ACC112 (cell line): ENCODE measurements at regions not wholly inside any gene's neighbourhood (a gene's known extent, or its start where the extent isn't known, plus 50 kb on each side); places are given as distances from the start of the nearest gene placed in this dataset.

Experiments used
- H2AFZ ChIP-seq: fragments of 200-600 bp; sonication (generic); one replicate; pipeline ENCODE4 v1.6.0; 2017; ENCODE audit warnings: antibody characterized with exemption, low read length; ENCODE audit not compliant: unreplicated experiment
- H3K27ac ChIP-seq: fragments of 200-600 bp; sonication (generic); 2 replicates; pipeline ENCODE4 v1.5.1; 2014; ENCODE audit warnings: low read depth, mild to moderate bottlenecking, antibody characterized with exemption, low read length, moderate library complexity
- H3K27me3 ChIP-seq: fragments of 200-600 bp; sonication (generic); 2 replicates; pipeline ENCODE4 v1.6.1; 2014; ENCODE audit warnings: mild to moderate bottlenecking, antibody characterized with exemption, low read length, moderate library complexity, mixed read lengths; ENCODE audit not compliant: insufficient read depth
- H3K36me3 ChIP-seq: fragments of 200-600 bp; sonication (generic); 2 replicates; pipeline ENCODE4 v1.6.1; 2016; ENCODE audit warnings: mild to moderate bottlenecking, antibody characterized with exemption, low read length, moderate library complexity, mixed read lengths; ENCODE audit not compliant: insufficient read depth
- H3K4me1 ChIP-seq: fragments of 200-600 bp; sonication (generic); one replicate; pipeline ENCODE4 v1.6.1; 2016; ENCODE audit warnings: low read length, mixed read lengths; ENCODE audit not compliant: insufficient read depth, unreplicated experiment, control insufficient read depth
- H3K4me3 ChIP-seq: fragments of 200-600 bp; sonication (generic); 2 replicates; pipeline ENCODE4 v1.5.1; 2014; ENCODE audit warnings: mild to moderate bottlenecking, low read depth, low read length
- H3K79me2 ChIP-seq: fragments of 200-600 bp; sonication (generic); one replicate; pipeline ENCODE4 v1.6.0; 2016; ENCODE audit warnings: low read length; ENCODE audit not compliant: control insufficient read depth, unreplicated experiment, insufficient read depth

GRCh38 chr3:118207271-118207670 is 827.4 kb downstream of the IGSF11 start:
- Histone ChIP-seq H3K79me2 (no peaks in the 10 kb centered on the region), H3K27ac (no peak overlapping the region), H3K4me3 (no peak overlapping the region), H3K4me1 (no peaks in the 10 kb centered on the region), H3K36me3 (no peaks in the 10 kb centered on the region), H2AFZ (no peak overlapping the region), H3K27me3 (no peaks in the 10 kb centered on the region)

- Histone ChIP-seq H3K27me3 (no peaks in the 10 kb centered on the region), H3K27ac (no peak overlapping the region), H3K4me1 (no peaks in the 10 kb centered on the region), H2AFZ (no peak overlapping the region), H3K4me3 (no peak overlapping the region), H3K79me2 (no peaks in the 10 kb centered on the region), H3K36me3 (no peaks in the 10 kb centered on the region)
Measured at GRCh38 chr3:118208642-118209041, 826.0 kb downstream of the IGSF11 start.

GRCh38 chr3:118213892-118214291 is 820.8 kb downstream of the IGSF11 start:
- H3K79me2 ChIP-seq, result no peaks in the 10 kb centered on the region
- H3K4me3 ChIP-seq, result no peak overlapping the region

GRCh38 chr3:118226206-118226605 is 808.4 kb downstream of the IGSF11 start:
- no peaks in the 10 kb centered on the region for H3K36me3 ChIP-seq
- no peak overlapping the region for H2AFZ ChIP-seq
- H3K27ac ChIP-seq, result no peak overlapping the region
- no peak overlapping the region for H3K4me3 ChIP-seq
- no peaks in the 10 kb centered on the region for H3K79me2 ChIP-seq
- H3K4me1 ChIP-seq, result no peaks in the 10 kb centered on the region
- H3K27me3 ChIP-seq, result no peaks in the 10 kb centered on the region

More at GRCh38 chr3:118213892-118214291, 820.8 kb downstream of the IGSF11 start:
- Histone ChIP-seq H3K27me3 (no peaks in the 10 kb centered on the region), H3K36me3 (no peaks in the 10 kb centered on the region), H2AFZ (no peak overlapping the region), H3K4me1 (no peaks in the 10 kb centered on the region), H3K27ac (no peak overlapping the region)

- Histone ChIP-seq H3K27me3 (no peaks in the 10 kb centered on the region), H3K4me1 (no peaks in the 10 kb centered on the region), H3K4me3 (no peak overlapping the region), H3K27ac (no peak overlapping the region), H3K36me3 (no peaks in the 10 kb centered on the region), H2AFZ (no peak overlapping the region), H3K79me2 (no peaks in the 10 kb centered on the region)
Measured at GRCh38 chr3:118227191-118227590, 807.5 kb downstream of the IGSF11 start.

- no peak overlapping the region for H3K4me3 ChIP-seq
- H3K79me2 ChIP-seq, result no peaks in the 10 kb centered on the region
- H3K4me1 ChIP-seq, result no peaks in the 10 kb centered on the region
- no peak overlapping the region for H2AFZ ChIP-seq
- H3K36me3 ChIP-seq, result no peaks in the 10 kb centered on the region
- H3K27me3 ChIP-seq, result no peaks in the 10 kb centered on the region
- no peak overlapping the region for H3K27ac ChIP-seq
Measured at GRCh38 chr3:118228151-118228550, 806.5 kb downstream of the IGSF11 start.

GRCh38 chr3:118229196-118229595 is 805.5 kb downstream of the IGSF11 start:
- Histone ChIP-seq H3K27ac (no peak overlapping the region), H3K4me3 (no peak overlapping the region), H3K79me2 (no peaks in the 10 kb centered on the region), H2AFZ (no peak overlapping the region), H3K27me3 (no peaks in the 10 kb centered on the region), H3K4me1 (no peaks in the 10 kb centered on the region), H3K36me3 (no peaks in the 10 kb centered on the region)

GRCh38 chr3:118231578-118231977 is 803.1 kb downstream of the IGSF11 start:
- Histone ChIP-seq H3K27me3 (no peaks in the 10 kb centered on the region), H3K27ac (no peak overlapping the region), H3K4me1 (no peaks in the 10 kb centered on the region), H3K79me2 (no peaks in the 10 kb centered on the region), H2AFZ (no peak overlapping the region), H3K4me3 (no peak overlapping the region), H3K36me3 (no peaks in the 10 kb centered on the region)

GRCh38 chr3:118239253-118239652 is 795.4 kb downstream of the IGSF11 start:
- Histone ChIP-seq H3K4me1 (no peaks in the 10 kb centered on the region), H3K4me3 (no peak overlapping the region), H3K27ac (no peak overlapping the region), H2AFZ (no peak overlapping the region), H3K79me2 (no peaks in the 10 kb centered on the region), H3K27me3 (no peaks in the 10 kb centered on the region), H3K36me3 (no peaks in the 10 kb centered on the region)

- Histone ChIP-seq H2AFZ (no peak overlapping the region), H3K4me3 (no peak overlapping the region), H3K4me1 (no peaks in the 10 kb centered on the region), H3K79me2 (no peaks in the 10 kb centered on the region), H3K27ac (no peak overlapping the region), H3K36me3 (no peaks in the 10 kb centered on the region), H3K27me3 (no peaks in the 10 kb centered on the region)
Measured at GRCh38 chr3:118244761-118245160, 789.9 kb downstream of the IGSF11 start.

- no peaks in the 10 kb centered on the region for H3K79me2 ChIP-seq
- no peaks in the 10 kb centered on the region for H3K4me1 ChIP-seq
- H3K27me3 ChIP-seq, result no peaks in the 10 kb centered on the region
- no peak overlapping the region for H3K27ac ChIP-seq
- no peaks in the 10 kb centered on the region for H3K36me3 ChIP-seq
- no peak overlapping the region for H2AFZ ChIP-seq
- no peak overlapping the region for H3K4me3 ChIP-seq
Measured at GRCh38 chr3:118245312-118245711, 789.3 kb downstream of the IGSF11 start.
